ENCODE measurements at regions not wholly inside any gene's neighbourhood (a gene's known extent, or its start where the extent isn't known, plus 50 kb on each side); places are given as distances from the start of the nearest gene placed in this dataset.
"Not testable (repeated sequence)": the region's sequence is repeated elsewhere in the genome, so short reads cannot be mapped to it uniquely, and the experiment has no call there.

DNA sequence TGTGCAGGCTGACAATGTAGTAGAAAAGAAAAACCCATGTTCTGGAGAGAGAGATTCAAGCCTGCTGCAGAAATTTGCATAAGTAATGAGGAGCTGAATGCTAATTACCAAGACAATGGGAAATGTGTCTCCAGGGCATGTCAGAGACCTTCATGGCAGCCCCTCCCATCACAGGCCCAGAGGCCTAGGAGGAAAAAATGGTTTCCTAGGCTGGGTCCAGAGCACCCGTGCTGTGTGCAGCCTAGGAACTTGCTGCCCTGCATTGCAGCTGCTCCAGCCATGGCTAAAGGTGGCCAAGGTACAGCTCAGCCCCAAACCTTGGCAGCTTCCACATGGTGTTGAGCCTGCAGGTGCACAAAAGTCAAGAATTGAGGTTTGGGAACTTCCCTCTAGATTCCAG lies 402.3 kb downstream of the PRR32 start:
- not testable (repeated sequence) for DNase-seq

DNA sequence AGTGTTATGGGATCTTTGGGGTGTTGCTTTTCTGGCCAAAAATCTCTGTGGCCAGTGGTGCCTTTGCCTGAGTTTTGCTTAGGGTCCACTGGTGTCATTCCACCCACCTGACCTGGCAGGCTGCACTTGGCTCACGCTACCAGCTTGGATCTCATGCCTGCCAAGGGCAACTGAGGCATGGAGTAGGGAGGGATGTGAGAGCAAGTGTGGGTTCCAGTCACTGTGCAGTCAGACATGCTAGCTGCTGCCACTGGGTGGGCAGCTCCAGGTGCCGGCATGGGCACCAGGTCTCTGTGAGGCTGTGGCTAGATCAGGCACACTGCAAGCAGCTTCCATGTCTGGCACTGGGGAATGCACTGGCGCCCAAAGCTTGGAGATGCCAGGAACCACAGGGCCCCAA lies 424.1 kb downstream of the PRR32 start:
- DNase-seq, result no peak

DNA sequence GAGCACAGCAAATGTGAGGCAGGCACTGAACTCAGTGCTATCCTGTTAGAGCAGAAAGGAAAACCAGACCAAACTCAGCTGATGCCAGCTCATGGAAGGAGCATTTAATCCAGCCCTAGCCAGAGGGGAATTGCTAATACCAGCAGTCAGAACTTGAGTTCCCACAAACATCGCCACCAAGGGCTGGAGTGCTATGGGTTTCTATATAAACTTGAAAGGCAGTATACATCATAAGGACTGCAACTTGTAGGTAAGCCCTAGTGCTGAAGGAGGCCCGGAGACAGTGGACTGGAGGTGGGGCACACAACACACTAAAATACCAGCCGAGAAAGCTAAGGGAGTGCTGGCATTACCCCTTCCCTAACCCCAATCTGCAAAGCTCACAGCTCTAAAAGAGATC lies 440.2 kb downstream of the PRR32 start:
- DNase-seq, result no peak

DNA sequence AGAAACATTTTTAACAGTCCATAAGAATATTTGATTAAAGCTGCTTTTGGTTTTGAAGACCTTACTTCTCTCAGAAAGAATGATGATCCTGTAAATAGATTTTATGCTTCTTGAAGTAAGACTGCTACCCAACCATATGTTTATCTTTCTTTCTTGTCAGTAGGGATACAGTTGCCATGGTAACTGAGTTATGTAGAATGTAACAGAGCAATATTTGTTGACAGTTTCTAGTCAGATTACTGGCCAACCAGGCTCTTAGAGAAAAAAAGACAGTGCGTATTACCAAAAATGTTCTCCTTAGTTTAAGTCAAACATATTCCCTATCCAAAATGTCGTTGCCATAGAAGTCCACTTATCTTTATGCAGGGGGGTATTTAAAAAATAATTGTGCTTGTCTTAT lies 456.8 kb downstream of the PRR32 start:
- no peak for DNase-seq

DNA sequence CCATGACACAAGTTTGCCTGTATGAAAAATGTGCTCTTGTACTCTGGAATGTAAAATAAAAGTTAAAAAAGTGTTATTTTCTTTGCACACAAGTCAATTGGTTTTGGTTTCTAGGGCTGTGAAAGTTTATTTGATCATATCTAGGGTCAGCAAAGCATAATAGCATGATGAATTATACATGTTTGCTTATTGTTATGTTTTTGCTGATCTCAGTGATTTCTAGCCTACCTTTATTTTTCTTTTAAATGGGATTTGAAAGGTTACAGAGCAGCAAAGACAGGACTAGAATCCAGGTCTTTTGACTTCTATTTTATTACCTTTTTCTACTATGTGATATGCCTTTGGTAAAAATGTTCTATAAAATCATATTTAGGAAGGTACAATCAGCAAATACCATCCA lies 481.0 kb downstream of the PRR32 start:
- DNase-seq, result no peak

DNA sequence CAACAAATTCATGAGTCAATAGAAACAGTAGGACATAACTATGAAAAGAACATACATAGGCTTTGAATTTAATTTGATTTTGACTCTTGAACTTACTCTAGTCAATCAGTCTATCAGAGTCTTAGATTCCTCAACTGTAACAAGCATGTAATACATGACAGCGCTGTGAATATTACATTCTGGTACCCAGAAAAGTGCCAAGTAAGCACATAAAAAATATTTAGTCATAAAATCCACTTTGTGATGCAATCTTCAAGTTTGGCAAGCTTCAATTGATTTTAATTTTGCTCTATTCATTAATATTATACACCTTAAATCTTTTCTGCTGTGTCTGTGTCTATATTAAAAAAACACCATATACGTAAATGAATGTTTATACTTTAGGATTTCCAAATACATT lies 483.3 kb downstream of the PRR32 start:
- no peak for DNase-seq

DNA sequence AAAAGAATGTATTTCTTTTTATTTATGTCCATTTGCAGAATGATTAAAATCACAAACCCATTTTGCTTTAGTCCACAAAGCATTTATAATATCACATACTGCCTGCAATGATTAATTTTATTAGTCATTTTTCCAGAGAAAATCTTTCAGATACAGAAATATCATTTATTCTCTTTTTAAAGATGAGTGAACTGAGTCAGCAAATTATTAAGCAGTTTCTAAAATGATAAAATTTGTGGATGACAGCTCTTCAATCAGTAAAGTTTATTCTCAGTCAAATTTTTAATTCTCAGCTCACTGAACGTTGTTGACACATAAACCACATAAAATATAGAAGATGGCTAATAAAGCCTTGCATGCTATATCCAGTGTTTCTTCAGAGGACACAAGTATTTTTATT lies 485.5 kb downstream of the PRR32 start:
- no peak for DNase-seq

DNA sequence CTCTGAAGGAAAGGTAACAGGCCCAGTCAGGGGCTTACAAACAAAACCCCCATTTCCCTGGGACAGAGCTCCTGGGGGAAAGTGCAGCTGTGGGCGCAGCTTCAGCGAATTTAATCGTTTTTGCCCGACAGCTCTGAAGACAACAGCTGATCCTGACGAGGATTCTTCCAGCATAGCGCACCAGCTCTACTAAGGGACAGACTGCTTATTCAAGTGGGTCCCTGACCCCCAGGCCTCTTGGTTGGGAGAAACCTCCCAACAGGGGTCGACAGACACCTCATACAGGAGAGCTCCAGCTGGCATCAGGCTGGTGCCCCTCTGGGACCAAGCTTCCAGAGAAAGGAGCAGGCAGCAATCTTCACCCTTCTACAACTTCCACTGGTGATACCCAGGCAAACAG lies 486.7 kb downstream of the PRR32 start:
- DNase-seq, result no peak

DNA sequence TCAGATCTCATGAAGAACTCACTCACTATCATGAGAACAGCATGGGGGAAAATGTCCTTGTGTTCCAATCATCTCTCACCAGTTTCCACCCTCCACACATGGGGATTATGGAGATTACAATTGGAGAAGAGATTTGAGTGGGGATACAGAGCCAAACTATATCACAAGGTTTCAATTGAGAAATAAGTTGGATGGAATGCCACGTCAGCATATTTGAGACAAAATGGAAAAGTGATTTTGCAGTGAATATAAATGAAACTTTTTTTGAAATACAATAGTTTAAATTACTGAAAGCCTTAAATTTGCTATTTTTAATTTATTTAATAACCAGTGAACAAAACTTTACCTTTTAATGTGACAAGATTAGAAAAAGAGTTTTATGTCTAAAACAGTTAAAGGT lies 494.1 kb downstream of the PRR32 start:
- no peak for DNase-seq

DNA sequence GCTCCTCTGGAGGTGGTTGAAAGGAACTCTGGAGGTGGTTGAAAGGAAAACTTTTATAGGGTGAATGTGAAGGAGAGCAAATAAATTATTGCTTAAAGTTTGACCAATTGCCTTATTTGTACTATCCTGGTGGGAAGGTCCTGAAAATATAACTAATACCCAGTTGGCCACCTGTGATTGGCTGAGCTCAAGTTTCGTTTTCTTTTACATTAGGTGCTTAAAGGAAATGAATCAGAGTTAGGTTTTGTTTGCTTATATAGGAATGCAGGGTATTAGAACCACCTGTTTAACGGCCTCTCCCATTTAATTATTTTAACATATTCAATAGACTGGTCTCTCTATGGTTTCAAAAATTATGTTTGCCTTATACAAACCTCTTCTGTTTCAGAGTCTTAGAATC lies 497.6 kb downstream of the PRR32 start:
- no peak for DNase-seq

DNA sequence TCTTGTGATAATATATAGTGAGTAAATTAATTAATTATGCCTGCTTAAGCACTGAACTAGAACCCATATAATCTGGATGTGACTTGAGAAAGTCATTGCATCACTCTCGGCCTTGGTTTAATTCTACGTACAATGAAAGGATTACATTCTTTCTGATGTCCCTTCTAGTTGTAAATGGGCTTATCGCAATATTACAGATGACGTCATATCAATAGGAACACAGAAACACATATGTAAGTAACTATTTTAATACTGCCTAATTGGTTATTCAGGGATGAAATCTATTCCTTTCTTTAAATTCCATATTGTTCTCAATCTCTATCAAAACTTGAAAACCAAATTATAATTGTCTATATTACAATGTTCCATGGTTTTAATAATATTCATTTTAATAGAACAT lies 504.6 kb downstream of the PRR32 start:
- no peak for DNase-seq

Measured in right forelimb (tissue), 1 donor.